ENCODE measurements at regions not wholly inside any gene's neighbourhood (a gene's known extent, or its start where the extent isn't known, plus 50 kb on each side); places are given as distances from the start of the nearest gene placed in this dataset.
"Not testable (repeated sequence)": the region's sequence is repeated elsewhere in the genome, so short reads cannot be mapped to it uniquely, and the experiment has no call there.

DNA sequence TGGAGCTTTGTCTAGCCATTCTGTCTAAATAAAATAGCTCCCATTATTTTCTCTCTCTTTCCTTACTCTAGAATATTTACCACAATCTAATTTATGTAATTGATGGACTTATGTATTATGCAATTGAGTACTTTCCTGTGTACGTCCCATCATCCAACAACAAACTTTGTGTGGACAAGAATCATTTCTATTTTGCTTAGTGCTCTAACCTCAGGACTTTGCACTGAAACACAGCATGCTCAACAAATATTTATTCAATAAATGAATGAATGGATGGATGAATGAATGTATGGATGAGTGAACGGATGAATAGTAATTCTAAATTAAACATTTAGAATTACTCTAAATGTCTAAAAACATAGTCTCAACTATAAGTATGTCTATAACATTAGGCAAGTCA, 115.2 kb upstream of the RORA start:
- DNase-seq (ENCODE audit: low read depth), result no peak
- Histone ChIP-seq H3K36me3 (ENCODE audit: control insufficient read depth, insufficient read depth, low read length) (no peaks in the 10 kb centered on the region), H3K4me3 (ENCODE audit: low read depth, low read length) (no peak overlapping the region), H3K27me3 (ENCODE audit: control insufficient read depth, insufficient read depth, low read length) (no peaks in the 10 kb centered on the region)
- TF ChIP-seq, protein P1, sequence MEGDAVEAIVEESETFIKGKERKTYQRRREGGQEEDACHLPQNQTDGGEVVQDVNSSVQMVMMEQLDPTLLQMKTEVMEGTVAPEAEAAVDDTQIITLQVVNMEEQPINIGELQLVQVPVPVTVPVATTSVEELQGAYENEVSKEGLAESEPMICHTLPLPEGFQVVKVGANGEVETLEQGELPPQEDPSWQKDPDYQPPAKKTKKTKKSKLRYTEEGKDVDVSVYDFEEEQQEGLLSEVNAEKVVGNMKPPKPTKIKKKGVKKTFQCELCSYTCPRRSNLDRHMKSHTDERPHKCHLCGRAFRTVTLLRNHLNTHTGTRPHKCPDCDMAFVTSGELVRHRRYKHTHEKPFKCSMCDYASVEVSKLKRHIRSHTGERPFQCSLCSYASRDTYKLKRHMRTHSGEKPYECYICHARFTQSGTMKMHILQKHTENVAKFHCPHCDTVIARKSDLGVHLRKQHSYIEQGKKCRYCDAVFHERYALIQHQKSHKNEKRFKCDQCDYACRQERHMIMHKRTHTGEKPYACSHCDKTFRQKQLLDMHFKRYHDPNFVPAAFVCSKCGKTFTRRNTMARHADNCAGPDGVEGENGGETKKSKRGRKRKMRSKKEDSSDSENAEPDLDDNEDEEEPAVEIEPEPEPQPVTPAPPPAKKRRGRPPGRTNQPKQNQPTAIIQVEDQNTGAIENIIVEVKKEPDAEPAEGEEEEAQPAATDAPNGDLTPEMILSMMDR (IDR thresholded peaks at IDR 0.05; ENCODE audit: insufficient read depth, low read length, severe bottlenecking), result no peak
- FAIRE-seq, result no peak

DNA sequence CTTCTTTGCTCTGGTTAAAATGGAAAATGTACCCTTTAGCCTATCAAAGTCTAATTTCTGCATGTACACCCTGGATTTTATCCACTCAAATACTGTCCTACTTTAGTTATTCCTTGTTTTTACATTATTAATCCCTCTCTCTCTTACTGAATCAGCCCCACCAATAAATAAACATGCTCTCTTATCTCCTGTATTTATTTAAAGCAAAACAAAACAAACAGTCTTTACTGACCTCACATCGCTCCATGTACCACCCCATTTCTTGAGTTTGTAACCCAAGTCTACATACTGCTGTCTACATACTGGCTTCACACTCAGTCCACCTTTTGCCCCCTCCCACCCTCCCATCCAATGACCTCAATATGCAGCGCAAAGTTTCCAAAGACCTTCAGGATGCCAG, 113.3 kb upstream of the RORA start:
- FAIRE-seq (no peak), DNase-seq (ENCODE audit: low read depth) (no peak)
- H3K36me3 ChIP-seq (ENCODE audit: control insufficient read depth, insufficient read depth, low read length), result no peaks in the 10 kb centered on the region
- TF ChIP-seq, protein P1 (IDR thresholded peaks at IDR 0.05; ENCODE audit: insufficient read depth, low read length, severe bottlenecking), result no peak
- no peak overlapping the region for H3K4me3 ChIP-seq (ENCODE audit: low read depth, low read length)
- no peaks in the 10 kb centered on the region for H3K27me3 ChIP-seq (ENCODE audit: control insufficient read depth, insufficient read depth, low read length)

DNA sequence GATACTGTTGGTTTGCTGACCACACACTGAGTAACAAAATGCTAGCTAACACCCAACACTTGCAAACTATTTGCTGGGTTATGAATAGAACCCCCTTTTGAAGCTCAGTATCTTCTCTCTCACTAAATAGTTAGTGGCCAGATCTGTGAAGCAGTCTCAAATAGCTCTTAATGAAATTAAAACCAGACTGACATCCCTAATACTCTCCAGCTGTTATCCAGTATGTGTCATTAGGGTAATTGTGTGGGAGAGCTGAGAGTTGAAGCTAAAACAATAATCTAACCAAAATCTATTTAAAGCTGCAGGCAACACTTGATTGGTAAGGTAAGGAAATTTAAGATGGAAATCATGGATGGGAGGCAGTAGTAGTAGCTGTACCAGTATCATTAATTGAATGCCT, 110.4 kb upstream of the RORA start:
- FAIRE-seq (no peak), DNase-seq (ENCODE audit: low read depth) (no peak)
- Histone ChIP-seq H3K36me3 (ENCODE audit: control insufficient read depth, insufficient read depth, low read length) (no peaks in the 10 kb centered on the region), H3K27me3 (ENCODE audit: control insufficient read depth, insufficient read depth, low read length) (no peaks in the 10 kb centered on the region), H3K4me3 (ENCODE audit: low read depth, low read length) (no peak overlapping the region)
- TF ChIP-seq, protein P1 (IDR thresholded peaks at IDR 0.05; ENCODE audit: insufficient read depth, low read length, severe bottlenecking), result no peak

DNA sequence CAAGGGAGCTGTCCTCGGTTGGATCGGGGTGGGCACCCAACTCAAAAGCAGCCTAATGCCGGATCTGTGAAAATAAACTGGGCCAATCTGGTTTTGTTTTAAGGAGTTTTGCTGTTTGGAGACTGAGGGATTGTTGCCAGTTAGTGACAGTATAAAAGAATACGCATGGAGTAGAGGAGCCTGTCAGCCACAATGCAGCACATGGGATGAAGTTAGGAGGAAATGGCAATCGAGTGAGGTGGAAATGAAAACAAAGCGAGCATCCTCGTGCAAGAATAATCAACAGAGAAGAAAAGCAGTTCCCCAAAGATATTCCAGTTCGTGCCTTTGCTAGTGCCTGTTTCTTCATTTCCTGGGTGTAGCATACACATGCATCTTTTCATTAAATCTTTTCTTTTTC, 108.4 kb upstream of the RORA start:
- H3K36me3 ChIP-seq (ENCODE audit: control insufficient read depth, insufficient read depth, low read length), result no peaks in the 10 kb centered on the region
- H3K27me3 ChIP-seq (ENCODE audit: control insufficient read depth, insufficient read depth, low read length), result no peaks in the 10 kb centered on the region
- no peak overlapping the region for H3K4me3 ChIP-seq (ENCODE audit: low read depth, low read length)
- no peak for DNase-seq (ENCODE audit: low read depth)
- TF ChIP-seq, protein P1 (IDR thresholded peaks at IDR 0.05; ENCODE audit: insufficient read depth, low read length, severe bottlenecking), result no peak
- no peak for FAIRE-seq

- H3K4me3 ChIP-seq (ENCODE audit: low read depth, low read length), result no peak overlapping the region
- DNase-seq (ENCODE audit: low read depth) (no peak), FAIRE-seq (no peak)
- no peaks in the 10 kb centered on the region for H3K27me3 ChIP-seq (ENCODE audit: control insufficient read depth, insufficient read depth, low read length)
- TF ChIP-seq, protein P1 (IDR thresholded peaks at IDR 0.05; ENCODE audit: insufficient read depth, low read length, severe bottlenecking), result no peak
- no peaks in the 10 kb centered on the region for H3K36me3 ChIP-seq (ENCODE audit: control insufficient read depth, insufficient read depth, low read length)
Observed at GRCh38 chr15:61336026-61336638, 107.0 kb upstream of the RORA start.

DNA sequence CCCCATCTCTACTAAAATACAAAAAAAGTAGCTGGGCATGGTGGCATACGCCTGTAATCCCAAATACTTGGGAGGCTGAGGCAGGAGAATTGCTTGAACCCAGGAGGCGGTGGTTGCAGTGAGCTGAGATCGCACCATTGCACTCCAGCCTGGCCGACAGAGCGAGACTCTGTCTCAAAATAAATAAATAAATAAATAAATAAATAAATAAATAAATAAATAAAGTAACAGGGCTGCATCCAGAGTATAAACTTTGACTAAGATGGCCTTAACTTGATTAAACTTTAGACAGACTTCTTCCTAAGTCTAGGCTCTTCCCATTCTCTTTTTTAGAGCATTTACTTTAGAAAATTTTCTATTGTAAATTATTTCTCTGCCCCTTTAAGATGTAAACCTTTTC, 105.6 kb upstream of the RORA start:
- FAIRE-seq; H3K36me3 ChIP-seq (ENCODE audit: control insufficient read depth, insufficient read depth, low read length): not testable (repeated sequence)

More for the DNA sequence above, 105.6 kb upstream of the RORA start:
- H3K27me3 ChIP-seq (ENCODE audit: control insufficient read depth, insufficient read depth, low read length); H3K4me3 ChIP-seq (ENCODE audit: low read depth, low read length); DNase-seq (ENCODE audit: low read depth): not testable (repeated sequence)

All from bronchial epithelial cell (primary cell).